GM12878 (cell line): ENCODE measurements at regions not wholly inside any gene's neighbourhood (a gene's known extent, or its start where the extent isn't known, plus 50 kb on each side); places are given as distances from the start of the nearest gene placed in this dataset.

Experiments used
- ATAC-seq: fragments of 200-7000 bp; cut with Tn5 transposase; 3 replicates; pipeline ENCODE4 v1.9.1; 2020; ENCODE audit warnings: mild to moderate bottlenecking, moderate library complexity
- BruUV-seq: library from RNA; stranded (reverse); fragments of 400-500 nt; replicated peaks from 2 replicates; lab custom pipeline; 2021; lab: Mats Ljungman, UMichigan
- CTCF ChIA-PET: fragments of 300-600 bp; sonication (Branson Sonifier 250); formaldehyde crosslinking; extraction: SDS; loops from one replicate; lab custom pipeline; 2021; ENCODE audit warnings: inconsistent platforms; lab: Yijun Ruan, JAX
- POLR2A ChIA-PET: fragments of 350-600 bp; formaldehyde crosslinking; extraction: SDS; loops from one replicate; lab custom pipeline; 2021; ENCODE audit warnings: inconsistent platforms; lab: Charles Lee
- RAD21 ChIA-PET: fragments of 300-600 bp; sonication (Branson Sonifier 250); formaldehyde crosslinking; loops from one replicate; lab custom pipeline; 2023; ENCODE audit warnings: antibody characterized with exemption; ENCODE audit not compliant: unreplicated experiment; lab: Charles Lee
- SMC1A ChIA-PET: fragments of 300-600 bp; sonication (Branson Sonifier 250); formaldehyde crosslinking; loops from one replicate; lab custom pipeline; 2023; ENCODE audit not compliant: unreplicated experiment, uncharacterized antibody; lab: Charles Lee
- DNase-seq: peaks from one replicate; pipeline ENCODE4 v3.0.0-alpha.2; 2011; ENCODE audit warnings: low read depth, low spot score
- FAIRE-seq: peaks from 3 replicates; lab custom pipeline; 2011; peaks lifted over from hg19 to GRCh38; lab: Jason Lieb, UNC
- H2AFZ ChIP-seq: 2 replicates; pipeline ENCODE4 v1.6.0; 2011; ENCODE audit warnings: low read depth, low read length, control low read depth; ENCODE audit not compliant: control insufficient read depth
- H3K27ac ChIP-seq: 2 replicates; pipeline ENCODE4 v1.5.1; 2011; ENCODE audit warnings: control low read depth; ENCODE audit not compliant: control insufficient read depth, insufficient read depth
- H3K27me3 ChIP-seq, 2 experiments: replicated peaks in 1 of 2; 2 replicates each; pipeline versions ENCODE4 v1.6.0 to v1.6.1; 2011; ENCODE audit warnings: low read length in 1 of 2; ENCODE audit not compliant: control insufficient read depth in 2 of 2, insufficient read depth in 2 of 2
- H3K36me3 ChIP-seq, 2 experiments: 2 replicates each; pipeline ENCODE4 v1.5.1; 2011; ENCODE audit warnings: low read length in 1 of 2; ENCODE audit not compliant: control insufficient read depth in 2 of 2, insufficient read depth in 2 of 2
- H3K4me1 ChIP-seq: 2 replicates; pipeline ENCODE4 v1.6.1; 2011; ENCODE audit warnings: mild to moderate bottlenecking, low read length, moderate library complexity, mixed read lengths; ENCODE audit not compliant: control insufficient read depth, insufficient read depth
- H3K4me2 ChIP-seq: 2 replicates; pipeline ENCODE4 v1.6.0; 2011; ENCODE audit warnings: control low read depth; ENCODE audit not compliant: control insufficient read depth, insufficient read depth
- H3K4me3 ChIP-seq: fragments of 200-600 bp; sonication (generic); 2 replicates; pipeline ENCODE4 v1.5.1; 2016
- H3K79me2 ChIP-seq: 2 replicates; pipeline ENCODE4 v1.6.0; 2011; ENCODE audit warnings: low read length; ENCODE audit not compliant: control insufficient read depth, insufficient read depth
- H3K9ac ChIP-seq: 2 replicates; pipeline ENCODE4 v1.8.0; 2011; ENCODE audit warnings: low read length, control low read depth, mixed read lengths; ENCODE audit not compliant: control insufficient read depth, insufficient read depth
- H3K9me3 ChIP-seq: replicated peaks from 3 replicates; pipeline ENCODE4 v1.5.1; 2011; ENCODE audit warnings: mild to moderate bottlenecking, low read length; ENCODE audit not compliant: control insufficient read depth, insufficient read depth
- H4K20me1 ChIP-seq: 2 replicates; pipeline ENCODE4 v1.6.0; 2011; ENCODE audit not compliant: control insufficient read depth, insufficient read depth
- CBFB ChIP-seq: IDR thresholded peaks from 2 replicates; pipeline ENCODE4 v1.6.1; 2016; ENCODE audit warnings: antibody characterized with exemption, low read depth
- DPF2 ChIP-seq: fragments of 450-650 bp; IDR thresholded peaks from 2 replicates; pipeline ENCODE4 v1.6.1; 2017; ENCODE audit warnings: mild to moderate bottlenecking
- EP300 ChIP-seq, 2 experiments: fragments of 150-350 bp in 1 of 2; IDR thresholded peaks; 2 replicates each; pipeline ENCODE4 v1.6.1; 2011 to 2012; ENCODE audit warnings: low read depth in 2 of 2, low read length in 2 of 2, borderline replicate concordance in 1 of 2, improper control_type of control experiment in 1 of 2, inconsistent platforms in 1 of 2; ENCODE audit not compliant: control insufficient read depth in 1 of 2
- ESRRA ChIP-seq: IDR thresholded peaks from 2 replicates; pipeline ENCODE4 v1.6.1; 2012; ENCODE audit warnings: mild to moderate bottlenecking, low read length, improper control_type of control experiment
- GABPA ChIP-seq: IDR thresholded peaks from 2 replicates; pipeline ENCODE4 v1.6.1; 2014; ENCODE audit warnings: antibody characterized with exemption, low read depth, mild to moderate bottlenecking, inconsistent platforms
- IKZF2 ChIP-seq, 2 experiments: fragments of 450-650 bp; IDR thresholded peaks; 2 replicates each; pipeline ENCODE4 v1.6.1; 2017; ENCODE audit warnings: mild to moderate bottlenecking in 2 of 2, moderate library complexity in 2 of 2
- MTA2 ChIP-seq: fragments of 450-650 bp; IDR thresholded peaks from 2 replicates; pipeline ENCODE4 v1.6.1; 2016; ENCODE audit warnings: low read depth, mild to moderate bottlenecking, moderate library complexity
- MXI1 ChIP-seq: fragments of 150-350 bp; IDR thresholded peaks from 2 replicates; pipeline ENCODE4 v1.6.1; 2011; ENCODE audit warnings: low read depth, mild to moderate bottlenecking, inconsistent platforms, low read length, improper control_type of control experiment
- MYB ChIP-seq: fragments of 150-350 bp; IDR thresholded peaks from 2 replicates; pipeline ENCODE4 v1.6.1; 2014; ENCODE audit warnings: mild to moderate bottlenecking, low read depth, low read length, borderline replicate concordance
- NKRF ChIP-seq: fragments of 450-650 bp; conservative IDR thresholded peaks from 2 replicates; pipeline ENCODE4 v1.6.1; 2017; ENCODE audit warnings: mild to moderate bottlenecking, moderate library complexity
- POLR2A ChIP-seq: IDR thresholded peaks from 2 replicates; pipeline ENCODE4 v1.6.1; 2011; ENCODE audit warnings: low read depth, mild to moderate bottlenecking, low read length
- PRDM15 ChIP-seq: fragments of 450-650 bp; formaldehyde crosslinking; IDR thresholded peaks from 2 replicates; pipeline ENCODE4 v1.4.0; 2020; ENCODE audit warnings: mild to moderate bottlenecking, moderate library complexity
- SREBF1 ChIP-seq: IDR thresholded peaks from 2 replicates; pipeline ENCODE4 v1.6.1; 2012; ENCODE audit warnings: mild to moderate bottlenecking, low read length
- SUZ12 ChIP-seq: fragments of 200-600 bp; sonication (generic); IDR thresholded peaks from one replicate; pipeline ENCODE4 v1.6.1; 2018; ENCODE audit warnings: antibody characterized with exemption, mild to moderate bottlenecking; ENCODE audit not compliant: unreplicated experiment
- TAF1 ChIP-seq: IDR thresholded peaks from 2 replicates; pipeline ENCODE4 v1.6.1; 2011; ENCODE audit warnings: mild to moderate bottlenecking, low read depth, low read length, borderline replicate concordance
- TCF7 ChIP-seq: IDR thresholded peaks from 2 replicates; pipeline ENCODE4 v1.6.1; 2014; ENCODE audit warnings: antibody characterized with exemption, borderline replicate concordance
- WRNIP1 ChIP-seq: IDR thresholded peaks from 2 replicates; pipeline ENCODE4 v1.6.1; 2011; ENCODE audit warnings: low read depth, low read length, improper control_type of control experiment, borderline replicate concordance
- ZNF622 ChIP-seq: fragments of 450-650 bp; IDR thresholded peaks from 2 replicates; pipeline ENCODE4 v1.6.1; 2017; ENCODE audit warnings: mild to moderate bottlenecking, inconsistent platforms
- ZZZ3 ChIP-seq: IDR thresholded peaks from 2 replicates; pipeline ENCODE4 v1.6.1; 2011; ENCODE audit warnings: low read depth; ENCODE audit not compliant: control insufficient read depth, insufficient read length
- WGBS: methylation state at CpG from one replicate; pipeline ENCODE4 v1.1.6; 2016; ENCODE audit warnings: low lambda C conversion rate; ENCODE audit not compliant: insufficient replicate concordance, insufficient coverage; ENCODE audit errors: missing lambda C conversion rate; 5-methylcytosine and 5-hydroxymethylcytosine counted together
- in situ Hi-C: fragments of 300-500 bp; cut with MboI; formaldehyde crosslinking; loops from 9 replicates; pipeline ENCODE4 v1.14.3; 2018; ENCODE audit warnings: mixed read lengths
- intact Hi-C: fragments of 100-400 bp; cut with micrococcal nuclease; formaldehyde crosslinking; loops from one replicate; pipeline ENCODE4 v1.14.2; 2022; ENCODE audit not compliant: unreplicated experiment

- TF ChIP-seq PRDM15 (CRISPR knock-in tag): no peak
- no peak for TF ChIP-seq ZNF622
- no peak for TF ChIP-seq TCF7
- TF ChIP-seq CBFB: no peak
- no peak for TF ChIP-seq MXI1
- no peak for TF ChIP-seq GABPA
- TF ChIP-seq SUZ12: no peak
- TF ChIP-seq EP300 (IDR thresholded peaks at IDR 0.05; ENCODE audit: borderline replicate concordance in 1 of 2, control insufficient read depth in 1 of 2, low read depth in 2 of 2, low read length in 2 of 2): no peak
These were observed 194.1 kb upstream of the MIR17HG start (continued) for GRCh38 chr13:91153372-91153771.

GRCh38 chr13:91154558-91155353 is 192.7 kb upstream of the MIR17HG start:
- H3K27ac ChIP-seq: no peak overlapping the region
- RAD21 ChIA-PET: no interaction called here
- SMC1A ChIA-PET: interaction anchor here (1.6 to 1.8 kb wide), 2 partner anchors 12 to 93 kb away, joined by 4 to 8 read pairs; no protein-coding TSS in a partner anchor
- no peaks in the 10 kb centered on the region for H3K4me1 ChIP-seq
- H2AFZ ChIP-seq: no peak overlapping the region
- H3K9me3 ChIP-seq: no peaks in the 10 kb centered on the region
- no peak overlapping the region for H3K4me3 ChIP-seq
- no peak for FAIRE-seq
- POLR2A ChIA-PET: no interaction called here
- intact Hi-C loops (no loop called here), in situ Hi-C loops (no loop called here)
- H3K9ac ChIP-seq: no peak overlapping the region
- peaks cover 0 to 3% of the 10 kb centered on the region in 2 experiments; a peak in 2 of 4 replicates for H3K27me3 ChIP-seq
- ATAC-seq: peak; percentile 89
- no peak for DNase-seq
- no peaks in the 10 kb centered on the region for H3K79me2 ChIP-seq
- CTCF ChIA-PET: interaction anchor here (1.4 kb wide), 1 partner anchor 18 kb away, joined by 4 read pairs; no protein-coding TSS in a partner anchor
- BruUV-seq: no TSS peak
- no peaks in the 10 kb centered on the region for H3K36me3 ChIP-seq
- 0 out of 2 replicates have a peak overlapping the region, but pooled peaks have one; percentile 13 for H3K4me2 ChIP-seq
- WGBS: 11% methylated on average over 6 of the region's 6 CpGs
- no peaks in the 10 kb centered on the region for H4K20me1 ChIP-seq
- no peak for TF ChIP-seq SREBF1
- no peak for TF ChIP-seq ZNF622
- TF ChIP-seq ESRRA: no peak
- no peak for TF ChIP-seq DPF2
- TF ChIP-seq ZZZ3: no peak
- TF ChIP-seq MTA2: no peak
- no peak for TF ChIP-seq TCF7
- no peak for TF ChIP-seq WRNIP1
- no peak for TF ChIP-seq TAF1
- no peak for TF ChIP-seq MYB
- no peak for TF ChIP-seq POLR2A
- no peak for TF ChIP-seq NKRF
- no peak for TF ChIP-seq EP300 (IDR thresholded peaks at IDR 0.05; ENCODE audit: borderline replicate concordance in 1 of 2, control insufficient read depth in 1 of 2, low read depth in 2 of 2, low read length in 2 of 2)
- TF ChIP-seq IKZF2 (IDR thresholded peaks at IDR 0.05): no peak
